HG03575 (cell line): ENCODE measurements at regions not wholly inside any gene's neighbourhood (a gene's known extent, or its start where the extent isn't known, plus 50 kb on each side); places are given as distances from the start of the nearest gene placed in this dataset.
"Not testable (repeated sequence)": the region's sequence is repeated elsewhere in the genome, so short reads cannot be mapped to it uniquely, and the experiment has no call there.

ENCODE experiments used
- ATAC-seq: cut with Tn5 transposase; IDR thresholded peaks from one replicate; pipeline ENCODE4 v1.9.1; 2021; ENCODE audit not compliant: unreplicated experiment, insufficient number of reproducible peaks, low FRiP score; ENCODE audit errors: extremely low read depth

DNA sequence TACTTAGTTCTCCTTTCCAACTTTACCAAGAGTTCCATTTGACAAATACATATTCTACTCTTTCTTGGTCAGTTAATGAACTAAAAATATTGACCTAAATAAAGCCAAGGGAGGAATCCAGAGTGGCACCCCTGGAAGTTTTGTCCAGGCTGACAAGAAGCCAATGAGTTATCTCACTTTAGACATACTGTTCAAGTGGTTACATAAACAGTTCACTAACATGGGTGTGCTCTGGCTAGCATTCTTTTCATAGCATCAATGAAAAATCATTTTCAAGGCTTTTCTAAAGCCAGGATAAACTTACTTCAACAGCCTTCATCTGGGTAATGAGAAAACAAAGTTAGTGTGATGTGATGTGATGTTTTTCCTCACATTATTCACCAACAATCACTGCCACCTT, 649.4 kb downstream of the TDRD15 start:
- no peak for ATAC-seq

DNA sequence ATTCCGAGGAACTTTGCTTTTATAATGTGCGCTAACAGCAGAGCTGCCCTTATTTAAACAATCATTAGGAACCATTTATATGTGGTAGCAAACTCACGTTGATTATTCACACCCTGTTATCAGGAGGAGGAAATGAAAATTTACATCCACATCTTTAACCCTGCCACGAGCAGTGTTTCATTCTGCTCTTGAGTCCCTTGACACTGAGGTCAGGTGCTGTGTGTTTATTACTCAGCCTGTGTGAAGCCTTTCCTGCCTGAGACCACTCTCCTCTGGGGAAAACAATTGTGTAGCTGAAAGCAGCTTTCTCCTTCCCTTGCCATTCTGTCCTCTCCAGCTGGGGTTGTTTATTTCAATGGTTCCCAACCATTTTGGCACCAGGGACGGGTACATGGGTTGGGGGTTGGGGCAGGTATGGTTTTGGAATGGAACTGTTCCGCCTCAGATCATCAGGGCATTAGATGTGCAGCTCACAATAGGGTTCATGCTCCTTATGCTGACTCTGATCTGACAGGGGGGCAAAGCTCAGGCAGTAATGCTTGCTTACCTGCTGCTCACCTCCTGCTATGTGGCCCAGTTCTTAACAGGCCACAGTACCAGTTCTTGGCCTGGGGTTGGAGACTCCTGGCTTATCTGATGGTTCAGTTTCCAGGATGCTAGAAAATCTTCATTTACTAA, 651.1 kb downstream of the TDRD15 start:
- no peak for ATAC-seq

GRCh38 chr2:21779786-21780185, 656.0 kb downstream of the TDRD15 start:
- ATAC-seq: no peak

DNA sequence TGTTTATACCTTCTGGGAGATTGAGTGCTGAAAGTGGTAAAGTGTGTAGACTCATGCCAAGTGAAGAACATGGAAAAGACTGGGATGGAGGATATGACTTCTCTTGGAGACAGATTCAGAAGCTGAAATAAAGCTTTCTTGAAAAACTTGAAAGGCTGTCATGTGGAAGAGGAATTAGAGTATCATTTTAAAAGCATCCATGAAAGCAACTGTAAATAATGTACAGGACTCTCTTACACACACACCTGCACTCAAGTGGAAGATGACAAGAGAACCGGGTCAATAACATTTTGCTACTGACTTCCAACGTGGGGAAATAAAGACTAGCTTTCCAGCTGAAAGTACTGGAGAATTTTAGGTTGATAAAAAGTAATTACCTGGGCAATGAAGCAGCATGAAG, 658.2 kb downstream of the TDRD15 start:
- ATAC-seq: no peak

DNA sequence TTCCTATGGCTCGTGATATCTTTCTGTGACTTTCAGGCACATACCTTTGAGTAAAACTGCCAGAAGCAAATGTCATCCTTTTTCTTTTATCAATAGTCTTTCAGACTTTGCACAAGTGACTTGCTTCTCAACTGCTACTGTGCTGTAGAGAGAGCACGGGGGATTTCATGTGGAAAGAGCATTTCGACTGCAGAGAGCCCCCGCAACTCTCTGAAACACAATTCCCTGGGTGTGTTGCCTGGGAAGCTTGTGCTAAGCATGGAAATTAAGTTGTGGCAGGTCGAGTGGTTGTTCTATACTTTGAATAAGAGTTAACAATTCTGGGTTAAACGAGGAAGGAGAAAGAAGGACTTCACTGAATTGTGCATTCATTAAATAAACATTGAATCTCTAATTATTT, 659.1 kb downstream of the TDRD15 start:
- no peak for ATAC-seq

- ATAC-seq: no peak
Measured at GRCh38 chr2:21787941-21788340, 664.2 kb downstream of the TDRD15 start.

- not testable (repeated sequence) for ATAC-seq
Measured at GRCh38 chr2:21790311-21790710, 666.5 kb downstream of the TDRD15 start.

DNA sequence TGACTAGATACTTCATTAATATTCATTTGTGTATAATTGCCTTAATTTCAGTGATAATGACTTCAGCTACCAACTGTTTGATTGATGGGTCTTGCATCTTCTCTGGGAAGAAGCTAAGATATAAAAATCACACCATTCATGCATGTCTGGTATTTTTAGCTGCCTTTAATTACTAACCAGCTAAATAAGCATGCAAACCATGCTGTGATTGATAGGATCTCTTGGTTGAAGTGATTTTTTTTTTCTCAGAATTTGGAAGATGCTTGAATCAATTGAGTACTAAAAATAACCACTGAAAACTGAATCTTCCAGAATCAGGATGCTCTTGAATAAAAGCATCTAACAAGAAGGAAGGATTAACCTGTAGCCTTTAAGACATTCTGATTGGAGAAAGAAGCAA, 668.8 kb downstream of the TDRD15 start:
- no peak for ATAC-seq

- no peak for ATAC-seq
Measured at GRCh38 chr2:21793461-21793860, 669.7 kb downstream of the TDRD15 start.

DNA sequence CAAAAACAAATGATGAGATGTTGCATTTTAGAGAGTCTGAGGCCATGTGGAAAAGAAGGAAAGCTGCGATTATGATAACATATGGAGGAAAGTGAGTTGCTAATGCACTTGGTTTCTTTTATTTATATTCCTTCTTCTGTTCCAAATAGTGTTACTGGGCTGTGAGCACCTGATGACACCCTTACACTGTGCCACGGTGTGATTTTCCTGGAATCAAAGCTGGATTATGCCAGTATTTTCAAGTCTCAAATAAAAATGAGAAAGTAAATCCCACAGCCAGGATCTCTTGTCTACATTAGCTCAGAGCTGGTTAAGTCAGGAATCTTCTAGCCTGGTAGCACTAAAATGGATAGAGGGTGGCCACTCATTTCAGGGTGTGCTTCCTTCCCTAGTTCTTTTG, 670.8 kb downstream of the TDRD15 start:
- ATAC-seq: no peak

GRCh38 chr2:21800356-21800755, 676.6 kb downstream of the TDRD15 start:
- no peak for ATAC-seq

DNA sequence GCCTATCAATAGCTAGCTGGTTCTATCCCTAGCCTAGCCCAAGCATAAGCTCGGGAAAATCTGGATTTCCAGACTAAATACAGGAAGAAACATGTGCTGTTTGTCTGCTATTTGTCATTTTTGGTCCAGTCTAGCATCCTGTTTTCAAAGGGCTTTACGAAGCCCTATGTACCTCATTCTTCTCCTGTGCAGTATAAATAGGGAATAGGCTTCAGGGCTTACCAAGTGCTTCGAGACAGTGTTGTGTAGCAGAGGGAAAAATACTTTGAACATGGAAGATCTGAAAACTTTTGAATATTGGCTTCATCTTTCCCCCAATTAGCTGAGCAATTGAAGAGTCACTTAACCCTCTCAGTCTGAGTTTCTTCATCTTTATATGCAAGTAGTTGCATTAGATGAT, 679.8 kb downstream of the TDRD15 start:
- ATAC-seq: no peak

GRCh38 chr2:21804151-21804550, 680.4 kb downstream of the TDRD15 start:
- no peak for ATAC-seq

GRCh38 chr2:21811541-21811940, 687.8 kb downstream of the TDRD15 start:
- no peak for ATAC-seq

DNA sequence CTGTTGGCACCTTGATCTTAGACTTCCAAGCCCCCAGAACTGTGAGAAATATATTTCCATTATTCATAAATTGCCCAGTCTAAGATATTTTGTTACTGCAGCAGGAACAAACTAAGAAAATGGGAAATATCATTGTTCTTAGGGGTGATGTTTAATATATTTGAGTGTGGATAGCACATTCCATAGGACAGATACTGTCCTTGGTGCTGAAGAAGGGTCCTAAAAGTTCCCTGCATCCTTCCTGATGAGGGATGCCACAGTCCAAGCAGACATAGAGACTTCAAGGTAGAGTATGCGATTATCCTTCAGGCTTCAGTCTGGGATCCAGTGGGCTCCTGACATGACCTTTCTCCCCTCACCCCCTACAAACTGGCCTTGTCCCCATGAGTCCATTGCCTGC, 689.0 kb downstream of the TDRD15 start:
- ATAC-seq: no peak

GRCh38 chr2:21814588-21815149, 690.9 kb downstream of the TDRD15 start:
- ATAC-seq: no peak

GRCh38 chr2:21818212-21818795, 694.5 kb downstream of the TDRD15 start:
- no peak for ATAC-seq

- no peak for ATAC-seq
Measured at GRCh38 chr2:21819454-21819853, 695.7 kb downstream of the TDRD15 start.

DNA sequence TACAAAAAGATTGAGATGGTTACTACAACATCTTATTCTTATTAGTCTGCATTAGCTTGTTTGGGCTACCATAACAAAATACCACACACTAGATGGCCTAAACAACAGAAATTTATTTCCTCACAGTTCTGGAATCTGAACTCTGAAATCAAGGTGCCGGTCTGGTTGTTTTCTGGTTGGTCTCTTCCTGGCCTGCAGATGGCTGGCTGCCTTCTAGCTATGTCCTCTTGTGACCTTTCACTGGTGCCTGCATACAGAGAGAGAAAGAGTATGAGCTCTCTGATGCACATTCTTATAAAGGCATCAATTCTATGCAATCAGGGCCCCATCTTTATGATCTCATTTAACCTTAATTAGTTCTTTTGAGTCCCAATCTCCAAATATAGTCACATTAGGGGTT, 696.5 kb downstream of the TDRD15 start:
- ATAC-seq: no peak

DNA sequence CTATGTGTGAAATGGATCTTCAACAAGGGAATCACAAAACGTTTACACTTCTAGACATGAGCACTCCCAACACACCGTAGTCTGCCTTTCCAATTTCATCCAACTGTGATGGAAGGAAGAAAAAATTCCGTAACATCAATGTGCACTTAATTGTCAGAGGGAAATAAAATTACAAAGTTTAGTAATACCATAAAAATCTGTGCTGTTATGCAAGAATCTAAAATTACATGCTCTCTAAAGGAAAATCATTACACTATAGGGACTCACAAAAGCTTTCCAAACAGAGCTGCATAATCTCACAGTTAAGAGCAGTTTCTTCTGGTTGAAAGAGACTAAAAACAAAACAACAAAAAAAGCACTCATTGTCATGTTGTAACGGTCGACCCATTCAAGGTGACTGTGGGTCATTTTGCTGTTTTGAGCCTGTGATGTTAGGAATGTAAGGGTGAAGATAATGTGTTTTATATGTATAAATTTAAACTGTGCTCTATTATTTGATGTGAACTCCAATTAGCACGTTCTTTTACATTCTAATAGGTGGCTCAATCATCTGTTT, 698.0 kb downstream of the TDRD15 start:
- no peak for ATAC-seq
